GM12891 (cell line): ENCODE measurements at regions not wholly inside any gene's neighbourhood (a gene's known extent, or its start where the extent isn't known, plus 50 kb on each side); places are given as distances from the start of the nearest gene placed in this dataset.
"Not testable (repeated sequence)": the region's sequence is repeated elsewhere in the genome, so short reads cannot be mapped to it uniquely, and the experiment has no call there.

Experiments
- POLR2A ChIP-seq: IDR thresholded peaks from 2 replicates; pipeline ENCODE4 v1.6.1; 2011; ENCODE audit warnings: low read depth, low read length, control low read depth
- SPI1 ChIP-seq: IDR thresholded peaks from 2 replicates; pipeline ENCODE4 v1.6.1; 2011; ENCODE audit warnings: low read depth, low read length, control low read depth
- TAF1 ChIP-seq: IDR thresholded peaks from 2 replicates; pipeline ENCODE4 v1.6.1; 2011; ENCODE audit warnings: low read depth, low read length, control low read depth

- TF ChIP-seq POLR2A, TAF1, SPI1: not testable (repeated sequence)
These were observed 1352.0 kb upstream of the CDH8 start for GRCh38 chr16:63388277-63388676.
